WERI-Rb-1 (cell line): ENCODE measurements at regions not wholly inside any gene's neighbourhood (a gene's known extent, or its start where the extent isn't known, plus 50 kb on each side); places are given as distances from the start of the nearest gene placed in this dataset.

ENCODE experiments used
- DNase-seq: peaks from one replicate; pipeline ENCODE4 v3.0.0-alpha.2; 2020
- H3K27ac ChIP-seq: fragments of 250-450 bp; sonication (Bioruptor Pico); 2 replicates; pipeline ENCODE4 v1.5.1; 2020; ENCODE audit warnings: mild to moderate bottlenecking, moderate library complexity
- H3K27me3 ChIP-seq: fragments of 250-450 bp; sonication (Bioruptor Pico); 2 replicates; pipeline ENCODE4 v1.5.1; 2021; ENCODE audit warnings: mild to moderate bottlenecking, low read depth, moderate library complexity; ENCODE audit not compliant: insufficient read depth, severe bottlenecking
- H3K36me3 ChIP-seq: fragments of 250-450 bp; sonication (Bioruptor Pico); 2 replicates; pipeline ENCODE4 v1.5.1; 2020; ENCODE audit warnings: mild to moderate bottlenecking, moderate library complexity
- H3K4me3 ChIP-seq: 2 replicates; pipeline ENCODE4 v1.5.1; 2011; ENCODE audit warnings: low read depth, mild to moderate bottlenecking, control low read depth, low read length
- H3K9me3 ChIP-seq: fragments of 250-450 bp; sonication (Bioruptor Pico); 2 replicates; pipeline ENCODE4 v1.5.1; 2021; ENCODE audit warnings: mild to moderate bottlenecking, moderate library complexity; ENCODE audit not compliant: severe bottlenecking
- CTCF ChIP-seq: IDR thresholded peaks from 2 replicates; pipeline ENCODE4 v1.5.1; 2011; ENCODE audit warnings: low read depth, mild to moderate bottlenecking, control low read depth, inconsistent platforms, low read length

GRCh38 chr5:27511061-27511460, 472.7 kb upstream of the CDH9 start:
- Histone ChIP-seq H3K36me3 (no peaks in the 10 kb centered on the region), H3K27ac (no peak overlapping the region), H3K4me3 (no peak overlapping the region), H3K27me3 (no peaks in the 10 kb centered on the region), H3K9me3 (no peaks in the 10 kb centered on the region)
- no peak for DNase-seq
- no peak for TF ChIP-seq CTCF

- no peaks in the 10 kb centered on the region for H3K36me3 ChIP-seq
- no peak for TF ChIP-seq CTCF
- H3K27ac ChIP-seq, result no peak overlapping the region
- no peaks in the 10 kb centered on the region for H3K9me3 ChIP-seq
- no peak for DNase-seq
- no peaks in the 10 kb centered on the region for H3K27me3 ChIP-seq
- no peak overlapping the region for H3K4me3 ChIP-seq
Measured at GRCh38 chr5:27503813-27504212, 465.4 kb upstream of the CDH9 start.

- TF ChIP-seq CTCF, result no peak
Measured at GRCh38 chr5:27502236-27502635, 463.9 kb upstream of the CDH9 start.

GRCh38 chr5:27497491-27497890, 459.1 kb upstream of the CDH9 start:
- Histone ChIP-seq H3K27me3 (no peaks in the 10 kb centered on the region), H3K36me3 (no peaks in the 10 kb centered on the region), H3K9me3 (no peaks in the 10 kb centered on the region), H3K27ac (no peak overlapping the region), H3K4me3 (no peak overlapping the region)
- TF ChIP-seq CTCF, result no peak
- no peak for DNase-seq

More at GRCh38 chr5:27502236-27502635, 463.9 kb upstream of the CDH9 start:
- no peak for DNase-seq
- H3K9me3 ChIP-seq, result no peaks in the 10 kb centered on the region
- H3K27ac ChIP-seq, result no peak overlapping the region
- no peak overlapping the region for H3K4me3 ChIP-seq
- no peaks in the 10 kb centered on the region for H3K27me3 ChIP-seq
- H3K36me3 ChIP-seq, result no peaks in the 10 kb centered on the region

GRCh38 chr5:27494887-27495286, 456.5 kb upstream of the CDH9 start:
- H3K36me3 ChIP-seq, result no peaks in the 10 kb centered on the region
- DNase-seq, result no peak
- H3K9me3 ChIP-seq, result no peaks in the 10 kb centered on the region
- no peaks in the 10 kb centered on the region for H3K27me3 ChIP-seq
- no peak overlapping the region for H3K27ac ChIP-seq
- TF ChIP-seq CTCF, result no peak
- no peak overlapping the region for H3K4me3 ChIP-seq

GRCh38 chr5:27491746-27492439, 453.5 kb upstream of the CDH9 start:
- no peak for DNase-seq
- Histone ChIP-seq H3K4me3 (no peak overlapping the region), H3K36me3 (no peaks in the 10 kb centered on the region), H3K27ac (no peak overlapping the region), H3K27me3 (no peaks in the 10 kb centered on the region), H3K9me3 (no peaks in the 10 kb centered on the region)
- no peak for TF ChIP-seq CTCF
